ENCODE measurements at regions not wholly inside any gene's neighbourhood (a gene's known extent, or its start where the extent isn't known, plus 50 kb on each side); places are given as distances from the start of the nearest gene placed in this dataset.

DNA sequence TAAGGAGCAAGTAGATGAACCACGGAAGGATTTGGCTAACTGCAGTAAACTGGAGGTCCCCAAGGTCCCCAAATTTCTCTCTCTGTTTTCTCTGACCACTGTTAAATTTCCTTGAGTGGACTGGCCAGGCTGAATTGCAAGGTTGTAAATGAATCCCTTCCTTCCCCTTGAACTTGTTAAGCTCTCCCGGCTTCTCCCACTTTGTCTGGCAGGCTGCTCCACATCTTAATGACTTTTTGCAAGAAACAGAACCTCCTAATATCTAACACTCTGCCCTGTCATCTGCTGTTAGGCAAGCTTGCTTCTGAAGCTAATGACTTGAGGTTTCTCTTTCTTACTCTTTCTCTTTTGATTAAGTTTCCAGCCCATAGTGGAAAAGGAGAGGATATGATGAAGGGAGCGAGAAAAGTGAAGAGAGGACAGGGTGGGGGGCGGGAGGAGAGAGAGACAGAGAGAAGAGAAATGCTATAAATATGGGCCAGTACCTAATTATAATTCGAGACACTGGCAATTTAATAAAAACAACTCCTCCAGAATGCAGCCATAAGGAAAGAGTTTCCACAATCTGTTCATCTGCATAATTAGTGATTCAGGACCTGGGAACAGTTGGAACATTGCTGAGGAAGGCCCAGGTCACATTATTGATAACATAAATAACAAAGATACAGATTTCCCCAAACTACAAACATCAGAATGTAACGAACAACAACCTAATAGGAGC is 437.3 kb upstream of the MPDZ start:
- no peak for DNase-seq (ENCODE audit: low spot score)

- no peak for DNase-seq (ENCODE audit: low spot score)
Measured at GRCh38 chr9:13716090-13716489, 436.6 kb upstream of the MPDZ start.

DNA sequence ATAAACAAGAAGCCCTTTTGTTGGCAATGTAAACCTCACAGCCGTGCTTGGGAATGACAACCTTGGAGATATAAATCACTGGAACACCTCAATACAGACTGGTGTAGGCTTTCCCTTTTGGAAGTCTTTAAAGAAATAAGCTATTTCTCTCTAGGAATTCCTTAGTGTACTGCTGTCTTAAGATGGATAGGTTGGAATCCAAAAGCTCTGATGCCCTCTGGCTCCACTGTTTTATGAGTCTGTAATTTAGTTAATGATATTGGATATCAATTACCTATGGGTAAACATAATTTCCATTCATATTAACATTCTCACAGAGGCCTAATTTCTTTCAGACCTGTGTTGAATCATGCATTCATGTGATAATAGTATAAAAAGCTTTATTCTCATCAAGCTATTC is 435.9 kb upstream of the MPDZ start:
- DNase-seq (ENCODE audit: low spot score): no peak

GRCh38 chr9:13707612-13708576 is 428.4 kb upstream of the MPDZ start:
- no peak for DNase-seq (ENCODE audit: low spot score)

DNA sequence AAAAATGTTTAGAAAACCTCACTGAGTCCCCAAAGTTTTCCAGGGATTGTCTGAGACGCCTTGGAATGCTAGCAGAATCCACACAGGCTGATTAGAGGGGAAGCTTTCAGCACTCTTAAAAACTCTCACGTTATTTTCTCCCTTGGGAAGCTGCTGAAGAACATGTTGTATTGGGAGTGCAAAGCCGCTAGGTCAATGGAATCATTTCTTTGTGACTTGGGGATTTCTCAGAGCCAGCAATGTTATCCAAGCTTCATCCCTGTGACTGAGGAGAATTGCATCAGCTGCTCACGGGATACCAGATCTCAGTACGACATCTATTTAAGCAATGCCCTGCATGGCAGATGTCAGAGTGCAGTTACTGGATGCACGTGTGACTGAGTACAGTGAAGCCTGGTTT is 426.4 kb upstream of the MPDZ start:
- DNase-seq (ENCODE audit: low spot score): peak; percentile 27

GRCh38 chr9:13705373-13705772 is 425.9 kb upstream of the MPDZ start:
- DNase-seq (ENCODE audit: low spot score): no peak

- DNase-seq (ENCODE audit: low spot score): no peak
Measured at GRCh38 chr9:13690595-13690994, 411.1 kb upstream of the MPDZ start.

- DNase-seq (ENCODE audit: low spot score): no peak
Measured at GRCh38 chr9:13689925-13690324, 410.4 kb upstream of the MPDZ start.

DNA sequence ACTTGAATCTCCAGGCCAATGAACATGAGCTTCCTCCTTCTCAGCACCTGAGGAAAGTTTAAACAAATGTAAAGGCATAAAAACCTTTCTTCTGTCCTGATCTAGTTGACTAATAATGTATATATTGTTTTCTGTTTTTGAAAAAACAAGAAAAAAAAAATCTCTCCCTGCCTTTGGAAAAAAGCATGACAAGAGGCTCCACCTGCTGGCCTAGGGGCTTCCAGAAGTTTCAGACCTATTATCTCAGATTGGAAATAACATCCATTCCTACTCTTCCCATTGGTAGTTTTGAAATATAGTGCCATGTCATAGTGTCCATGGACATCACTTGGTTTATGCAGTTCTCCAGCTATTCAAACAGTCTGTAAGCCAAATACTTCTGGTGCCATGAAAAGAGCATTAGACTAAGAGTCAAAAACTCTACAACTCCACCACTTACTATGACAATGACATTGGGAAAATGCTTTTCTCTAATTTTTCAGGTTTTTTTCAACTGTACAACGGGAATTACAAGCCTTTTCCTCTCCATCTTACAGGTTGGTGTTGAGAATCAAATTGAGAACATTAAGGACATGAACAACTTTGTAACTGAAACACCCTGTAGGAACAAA is 409.6 kb upstream of the MPDZ start:
- peak; percentile 15 for DNase-seq (ENCODE audit: low spot score)

- no peak for DNase-seq (ENCODE audit: low spot score)
Measured at GRCh38 chr9:13688223-13688989, 408.9 kb upstream of the MPDZ start.

- no peak for DNase-seq (ENCODE audit: low spot score)
Measured at GRCh38 chr9:13684656-13685055, 405.2 kb upstream of the MPDZ start.

DNA sequence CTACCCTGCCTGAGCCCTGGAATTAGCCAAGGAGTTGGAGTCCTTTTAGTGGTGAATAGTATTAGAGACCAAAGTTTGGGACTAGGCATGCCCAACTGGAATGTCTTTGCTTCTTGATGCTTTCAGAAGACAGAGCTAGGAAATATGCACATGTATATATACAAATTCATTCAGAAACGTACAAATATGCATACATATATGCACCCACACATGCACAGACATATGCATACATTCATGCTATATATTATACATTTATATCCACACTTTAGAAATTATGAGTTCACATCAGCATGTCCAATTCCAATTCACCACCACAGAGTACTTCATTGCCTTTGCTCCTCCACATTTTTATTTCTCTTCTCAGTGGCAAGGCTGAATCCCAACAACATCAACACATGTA is 398.3 kb upstream of the MPDZ start:
- no peak for DNase-seq (ENCODE audit: low spot score)

GRCh38 chr9:13675638-13676000 is 396.1 kb upstream of the MPDZ start:
- no peak for DNase-seq (ENCODE audit: low spot score)

- no peak for DNase-seq (ENCODE audit: low spot score)
Measured at GRCh38 chr9:13674926-13675637, 395.6 kb upstream of the MPDZ start.

DNA sequence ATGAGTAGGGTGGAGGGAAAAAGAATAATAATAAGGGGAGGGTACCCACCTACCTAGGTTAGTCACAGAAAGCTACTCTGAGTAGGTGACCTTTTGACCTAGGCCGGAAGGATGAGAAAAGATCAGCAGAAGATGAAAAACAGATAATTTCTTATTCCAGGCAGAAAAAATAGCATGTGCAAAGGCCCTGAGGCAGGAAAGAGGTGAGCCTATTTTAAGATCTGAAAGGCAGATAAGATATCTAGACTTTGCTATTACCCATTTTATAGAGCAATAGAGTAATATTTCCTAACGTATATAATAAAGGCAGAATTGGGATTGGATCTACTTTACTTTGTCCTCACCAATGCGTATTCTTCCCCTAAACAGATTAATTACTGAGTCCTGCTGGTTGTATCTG is 393.9 kb upstream of the MPDZ start:
- DNase-seq (ENCODE audit: low spot score): no peak

GRCh38 chr9:13665418-13666066 is 386.1 kb upstream of the MPDZ start:
- DNase-seq (ENCODE audit: low spot score): peak; percentile 14

DNA sequence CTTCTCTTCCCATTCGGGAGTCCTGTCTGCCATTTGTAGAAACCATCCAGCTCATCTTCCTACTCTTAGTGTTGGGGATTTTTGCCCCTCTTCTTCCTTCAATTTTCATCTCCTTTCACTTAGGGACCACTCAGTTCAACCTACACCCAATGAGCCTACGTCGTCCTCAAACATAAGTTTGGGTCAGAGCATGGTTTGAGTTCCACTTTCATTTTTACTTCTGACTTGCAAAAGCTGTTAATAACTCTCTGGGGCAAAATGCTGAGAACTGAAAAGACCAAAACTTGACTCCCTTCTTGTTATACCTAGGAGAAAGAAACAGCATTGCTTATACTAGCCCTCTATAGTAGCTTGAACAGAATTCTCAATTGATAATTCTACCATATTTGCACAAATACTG is 381.5 kb upstream of the MPDZ start:
- no peak for DNase-seq (ENCODE audit: low spot score)

- DNase-seq (ENCODE audit: low spot score): no peak
Measured at GRCh38 chr9:13651969-13652663, 372.6 kb upstream of the MPDZ start.

- no peak for DNase-seq (ENCODE audit: low spot score)
Measured at GRCh38 chr9:13651526-13651925, 372.0 kb upstream of the MPDZ start.

- DNase-seq (ENCODE audit: low spot score): no peak
Measured at GRCh38 chr9:13648676-13649075, 369.2 kb upstream of the MPDZ start.

Data from GM03348 (cell line).